ENCODE measurements at regions not wholly inside any gene's neighbourhood (a gene's known extent, or its start where the extent isn't known, plus 50 kb on each side); places are given as distances from the start of the nearest gene placed in this dataset.

DNA sequence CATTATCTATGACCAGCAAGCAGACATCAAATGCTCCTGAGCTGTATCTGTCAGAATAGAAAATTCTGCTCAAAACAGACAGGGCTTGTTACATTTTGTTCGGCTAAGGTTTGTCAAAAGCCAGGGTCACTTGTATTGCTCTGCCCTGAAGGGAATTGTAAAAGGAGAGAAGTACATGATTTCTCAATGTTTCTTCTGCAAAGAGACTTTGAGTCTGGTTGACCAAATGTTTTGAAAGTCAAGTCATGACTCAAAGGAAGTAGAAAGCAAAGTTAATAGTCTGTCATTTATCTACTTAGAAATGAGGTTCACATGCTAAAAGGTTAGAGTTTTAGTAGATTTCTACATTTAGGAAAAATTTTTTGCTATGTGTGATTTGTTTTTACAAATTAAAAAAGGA is 1624.1 kb upstream of the ZEB2 start:
- DNase-seq: no peak
- 100% methylated on average over 1 of the region's 1 CpG for WGBS (ENCODE audit: insufficient coverage)

DNA sequence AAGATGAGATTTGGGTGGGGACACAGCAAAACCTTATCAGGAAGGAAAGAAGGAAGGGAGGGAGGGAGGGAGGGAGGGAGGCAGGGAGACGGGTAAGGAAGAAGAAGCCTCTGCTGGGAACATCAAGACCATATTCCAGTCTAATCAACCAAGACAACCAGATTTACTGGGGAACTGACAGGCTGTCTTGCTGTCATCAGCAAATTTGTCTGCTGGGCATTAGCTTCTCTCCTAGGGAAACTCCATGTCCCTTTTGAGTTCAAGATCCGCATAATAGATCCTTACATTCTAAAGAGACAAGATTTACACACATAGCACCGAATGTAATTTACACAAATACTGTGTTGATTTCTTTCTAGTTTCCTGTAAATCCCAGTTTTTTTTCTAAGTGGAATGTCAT is 1618.9 kb upstream of the ZEB2 start:
- Histone ChIP-seq H3K36me3 (ENCODE audit: control insufficient read depth in 4 of 4, insufficient read depth in 4 of 4, low read length in 3 of 4) (no peaks in the 10 kb centered on the region), H3K4me1 (ENCODE audit: control extremely low read depth in 1 of 4, control insufficient read depth in 4 of 4, insufficient read depth in 4 of 4, low read length in 3 of 4) (no peaks in the 10 kb centered on the region), H3K9me3 (ENCODE audit: control extremely low read depth in 1 of 5, control insufficient read depth in 4 of 5, insufficient read depth in 2 of 5, low read depth in 1 of 5, low read length in 4 of 5) (peaks cover 0 to 2% (median 0%) of the 10 kb centered on the region in 5 experiments), H3K27me3 (replicated peaks in 2 of 5; ENCODE audit: control insufficient read depth in 4 of 5, insufficient read depth in 5 of 5, low read length in 4 of 5) (no peaks in the 10 kb centered on the region), H3K27ac (ENCODE audit: insufficient read depth in 1 of 2, low read depth in 1 of 2, low read length in 2 of 2, poor library complexity in 1 of 2, severe bottlenecking in 2 of 2) (no peak overlapping the region), H3K4me3 (ENCODE audit: control insufficient read depth in 1 of 7, extremely low read depth in 1 of 7, insufficient read depth in 4 of 7, low read depth in 2 of 7, low read length in 6 of 7) (no peak overlapping the region)
- WGBS (ENCODE audit: insufficient coverage): no CpG with 5 or more reads among the region's 3 CpGs
- DNase-seq: no peak
- CTCF ChIA-PET: no interaction called here
- POLR2A ChIA-PET: no interaction called here

More for the DNA sequence above, 1624.1 kb upstream of the ZEB2 start:
- Histone ChIP-seq H3K36me3 (ENCODE audit: control insufficient read depth in 4 of 4, insufficient read depth in 4 of 4, low read length in 3 of 4) (no peaks in the 10 kb centered on the region), H3K4me3 (ENCODE audit: control insufficient read depth in 1 of 7, extremely low read depth in 1 of 7, insufficient read depth in 4 of 7, low read depth in 2 of 7, low read length in 6 of 7) (no peak overlapping the region), H3K27ac (ENCODE audit: insufficient read depth in 1 of 2, low read depth in 1 of 2, low read length in 2 of 2, poor library complexity in 1 of 2, severe bottlenecking in 2 of 2) (no peak overlapping the region), H3K27me3 (replicated peaks in 2 of 5; ENCODE audit: control insufficient read depth in 4 of 5, insufficient read depth in 5 of 5, low read length in 4 of 5) (no peaks in the 10 kb centered on the region), H3K4me1 (ENCODE audit: control extremely low read depth in 1 of 4, control insufficient read depth in 4 of 4, insufficient read depth in 4 of 4, low read length in 3 of 4) (no peaks in the 10 kb centered on the region), H3K9me3 (ENCODE audit: control extremely low read depth in 1 of 5, control insufficient read depth in 4 of 5, insufficient read depth in 2 of 5, low read depth in 1 of 5, low read length in 4 of 5) (no peaks in the 10 kb centered on the region)
- ChIA-PET POLR2A (no interaction called here), CTCF (no interaction called here)

DNA sequence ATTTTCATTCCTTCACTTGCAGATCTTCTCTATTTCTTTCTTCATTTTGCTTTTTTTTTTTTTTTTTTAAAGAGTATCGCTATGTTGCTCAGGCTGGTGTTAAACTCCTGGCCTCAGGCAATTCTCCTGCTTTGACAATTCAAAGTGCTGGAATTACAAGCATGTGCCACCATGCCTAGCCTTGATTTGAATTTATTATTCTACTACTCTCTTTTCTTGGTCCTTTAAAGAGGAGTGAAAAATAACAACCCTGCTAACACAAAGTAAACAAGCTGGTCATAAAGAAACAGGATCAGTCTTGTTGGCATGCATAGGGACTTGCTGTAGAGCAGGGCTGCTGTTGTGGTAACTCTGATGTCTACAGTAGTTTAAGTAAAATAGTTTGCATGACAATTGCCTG is 1615.3 kb upstream of the ZEB2 start:
- Histone ChIP-seq H3K27me3 (replicated peaks in 2 of 5; ENCODE audit: control insufficient read depth in 4 of 5, insufficient read depth in 5 of 5, low read length in 4 of 5) (no peaks in the 10 kb centered on the region), H3K27ac (ENCODE audit: insufficient read depth in 1 of 2, low read depth in 1 of 2, low read length in 2 of 2, poor library complexity in 1 of 2, severe bottlenecking in 2 of 2) (no peak overlapping the region), H3K9me3 (ENCODE audit: control extremely low read depth in 1 of 5, control insufficient read depth in 4 of 5, insufficient read depth in 2 of 5, low read depth in 1 of 5, low read length in 4 of 5) (peaks cover 0 to 2% (median 0%) of the 10 kb centered on the region in 5 experiments), H3K4me3 (ENCODE audit: control insufficient read depth in 1 of 7, extremely low read depth in 1 of 7, insufficient read depth in 4 of 7, low read depth in 2 of 7, low read length in 6 of 7) (no peak overlapping the region), H3K4me1 (ENCODE audit: control extremely low read depth in 1 of 4, control insufficient read depth in 4 of 4, insufficient read depth in 4 of 4, low read length in 3 of 4) (no peaks in the 10 kb centered on the region), H3K36me3 (ENCODE audit: control insufficient read depth in 4 of 4, insufficient read depth in 4 of 4, low read length in 3 of 4) (no peaks in the 10 kb centered on the region)
- ChIA-PET CTCF (no interaction called here), POLR2A (no interaction called here)
- WGBS (ENCODE audit: insufficient coverage): no CpG with 5 or more reads among the region's 1 CpG
- no peak for DNase-seq

DNA sequence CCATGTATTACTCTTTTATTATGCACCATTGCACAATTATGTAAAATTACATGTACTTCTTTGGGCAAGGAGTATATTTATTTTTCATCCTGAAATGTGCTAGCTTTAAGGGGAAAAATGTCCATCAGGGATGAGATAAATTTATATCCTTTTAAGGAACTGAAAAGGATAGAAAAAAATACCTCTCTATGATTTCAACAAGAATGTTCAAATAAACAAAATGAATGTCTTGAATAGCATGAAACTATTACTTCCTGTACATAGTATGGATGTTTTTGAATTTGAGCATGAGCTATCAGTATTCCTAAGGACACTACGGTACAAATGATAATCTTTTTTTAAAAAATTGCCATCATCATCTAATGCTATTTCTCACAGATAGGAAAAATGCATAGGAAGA is 1611.9 kb upstream of the ZEB2 start:
- Histone ChIP-seq H3K9me3 (ENCODE audit: control extremely low read depth in 1 of 5, control insufficient read depth in 4 of 5, insufficient read depth in 2 of 5, low read depth in 1 of 5, low read length in 4 of 5) (no peaks in the 10 kb centered on the region), H3K27me3 (replicated peaks in 2 of 5; ENCODE audit: control insufficient read depth in 4 of 5, insufficient read depth in 5 of 5, low read length in 4 of 5) (no peaks in the 10 kb centered on the region), H3K36me3 (ENCODE audit: control insufficient read depth in 4 of 4, insufficient read depth in 4 of 4, low read length in 3 of 4) (no peaks in the 10 kb centered on the region), H3K4me3 (ENCODE audit: control insufficient read depth in 1 of 7, extremely low read depth in 1 of 7, insufficient read depth in 4 of 7, low read depth in 2 of 7, low read length in 6 of 7) (no peak overlapping the region), H3K4me1 (ENCODE audit: control extremely low read depth in 1 of 4, control insufficient read depth in 4 of 4, insufficient read depth in 4 of 4, low read length in 3 of 4) (no peaks in the 10 kb centered on the region), H3K27ac (ENCODE audit: insufficient read depth in 1 of 2, low read depth in 1 of 2, low read length in 2 of 2, poor library complexity in 1 of 2, severe bottlenecking in 2 of 2) (no peak overlapping the region)
- CTCF ChIA-PET: interaction anchor here (0.7 kb wide), 1 partner anchor 19 kb away, joined by 3 read pairs; no protein-coding TSS in a partner anchor
- POLR2A ChIA-PET: no interaction called here
- WGBS (ENCODE audit: insufficient coverage): no CpG with 5 or more reads among the region's 1 CpG
- no peak for DNase-seq

DNA sequence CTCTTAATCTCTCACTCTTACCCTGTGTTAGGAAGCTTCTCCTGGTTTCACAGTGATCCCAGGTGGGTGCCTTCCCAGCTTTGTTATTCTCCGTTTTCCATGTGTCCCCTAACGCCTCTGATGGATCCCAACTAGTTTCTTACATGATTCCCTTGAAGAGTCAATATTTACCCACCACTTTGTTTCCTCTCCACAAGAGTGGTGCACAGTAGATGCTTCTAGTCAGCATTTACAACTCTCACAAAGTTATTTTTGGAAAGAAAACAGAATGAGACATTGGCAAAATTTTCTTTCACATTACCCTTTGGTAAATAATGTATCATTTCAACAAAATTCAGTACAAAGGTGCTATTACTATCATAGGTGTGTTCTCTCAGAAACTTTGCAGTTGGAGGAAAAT is 1611.1 kb upstream of the ZEB2 start:
- Histone ChIP-seq H3K9me3 (ENCODE audit: control extremely low read depth in 1 of 5, control insufficient read depth in 4 of 5, insufficient read depth in 2 of 5, low read depth in 1 of 5, low read length in 4 of 5) (no peaks in the 10 kb centered on the region), H3K4me3 (ENCODE audit: control insufficient read depth in 1 of 7, extremely low read depth in 1 of 7, insufficient read depth in 4 of 7, low read depth in 2 of 7, low read length in 6 of 7) (no peak overlapping the region), H3K27me3 (replicated peaks in 2 of 5; ENCODE audit: control insufficient read depth in 4 of 5, insufficient read depth in 5 of 5, low read length in 4 of 5) (no peaks in the 10 kb centered on the region), H3K27ac (ENCODE audit: insufficient read depth in 1 of 2, low read depth in 1 of 2, low read length in 2 of 2, poor library complexity in 1 of 2, severe bottlenecking in 2 of 2) (no peak overlapping the region), H3K4me1 (ENCODE audit: control extremely low read depth in 1 of 4, control insufficient read depth in 4 of 4, insufficient read depth in 4 of 4, low read length in 3 of 4) (no peaks in the 10 kb centered on the region), H3K36me3 (ENCODE audit: control insufficient read depth in 4 of 4, insufficient read depth in 4 of 4, low read length in 3 of 4) (no peaks in the 10 kb centered on the region)
- 67% methylated on average over 2 of the region's 2 CpGs for WGBS (ENCODE audit: insufficient coverage)
- POLR2A ChIA-PET: no interaction called here
- CTCF ChIA-PET: interaction anchor here (0.7 kb wide), 1 partner anchor 18 kb away, joined by 3 read pairs; no protein-coding TSS in a partner anchor
- no peak for DNase-seq

DNA sequence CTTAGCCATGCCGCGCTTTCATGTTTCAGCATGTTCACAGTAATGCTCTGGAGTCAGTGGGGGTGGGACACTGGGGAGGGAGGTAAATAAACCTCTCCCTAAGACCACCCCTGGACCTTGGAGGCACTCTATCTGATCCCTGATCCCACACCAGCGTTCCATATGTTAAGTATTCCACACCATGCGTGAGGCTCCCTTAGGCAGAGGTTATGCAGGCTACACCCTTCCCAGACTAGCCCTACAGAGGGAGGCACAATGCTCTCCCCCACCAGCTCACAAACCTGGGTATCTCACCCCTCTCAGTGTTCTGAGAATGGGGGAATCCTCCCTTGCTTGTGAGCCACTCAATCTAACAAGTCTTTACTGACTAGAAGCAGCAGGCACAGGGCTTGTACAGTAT is 1610.4 kb upstream of the ZEB2 start:
- WGBS (ENCODE audit: insufficient coverage): 95% methylated on average over 4 of the region's 4 CpGs
- H3K36me3 ChIP-seq (ENCODE audit: control insufficient read depth in 4 of 4, insufficient read depth in 4 of 4, low read length in 3 of 4): no peaks in the 10 kb centered on the region
- CTCF ChIA-PET: no interaction called here
- no peak overlapping the region for H3K4me3 ChIP-seq (ENCODE audit: control insufficient read depth in 1 of 7, extremely low read depth in 1 of 7, insufficient read depth in 4 of 7, low read depth in 2 of 7, low read length in 6 of 7)
- no peaks in the 10 kb centered on the region for H3K9me3 ChIP-seq (ENCODE audit: control extremely low read depth in 1 of 5, control insufficient read depth in 4 of 5, insufficient read depth in 2 of 5, low read depth in 1 of 5, low read length in 4 of 5)
- no peak for DNase-seq
- POLR2A ChIA-PET: no interaction called here
- no peak overlapping the region for H3K27ac ChIP-seq (ENCODE audit: insufficient read depth in 1 of 2, low read depth in 1 of 2, low read length in 2 of 2, poor library complexity in 1 of 2, severe bottlenecking in 2 of 2)
- no peaks in the 10 kb centered on the region for H3K4me1 ChIP-seq (ENCODE audit: control extremely low read depth in 1 of 4, control insufficient read depth in 4 of 4, insufficient read depth in 4 of 4, low read length in 3 of 4)
- H3K27me3 ChIP-seq (replicated peaks in 2 of 5; ENCODE audit: control insufficient read depth in 4 of 5, insufficient read depth in 5 of 5, low read length in 4 of 5): no peaks in the 10 kb centered on the region

DNA sequence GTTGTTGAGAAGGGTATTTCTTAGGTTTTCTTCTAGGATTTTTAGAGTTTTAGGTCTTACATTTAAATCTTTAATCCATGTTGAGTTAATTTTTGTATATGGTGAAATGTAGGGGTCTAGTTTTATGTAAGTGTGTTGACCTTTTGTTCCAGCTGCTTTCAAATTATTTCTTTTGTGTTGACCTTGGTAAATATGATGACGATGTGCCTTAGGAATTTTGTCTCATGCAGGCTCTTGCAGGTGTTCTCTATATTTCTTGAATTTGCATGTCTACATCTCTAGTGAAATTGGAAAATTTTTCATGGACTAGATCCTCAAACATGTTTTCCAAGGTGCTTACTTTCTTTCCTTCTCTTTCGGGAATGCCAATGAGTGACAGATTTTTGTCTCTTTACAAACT is 1609.3 kb upstream of the ZEB2 start:
- DNase-seq: no peak
- H3K9me3 ChIP-seq (ENCODE audit: control extremely low read depth in 1 of 5, control insufficient read depth in 4 of 5, insufficient read depth in 2 of 5, low read depth in 1 of 5, low read length in 4 of 5): no peaks in the 10 kb centered on the region
- H3K27ac ChIP-seq (ENCODE audit: insufficient read depth in 1 of 2, low read depth in 1 of 2, low read length in 2 of 2, poor library complexity in 1 of 2, severe bottlenecking in 2 of 2): no peak overlapping the region
- CTCF ChIA-PET: no interaction called here
- H3K36me3 ChIP-seq (ENCODE audit: control insufficient read depth in 4 of 4, insufficient read depth in 4 of 4, low read length in 3 of 4): no peaks in the 10 kb centered on the region
- H3K4me3 ChIP-seq (ENCODE audit: control insufficient read depth in 1 of 7, extremely low read depth in 1 of 7, insufficient read depth in 4 of 7, low read depth in 2 of 7, low read length in 6 of 7): no peak overlapping the region
- POLR2A ChIA-PET: no interaction called here
- WGBS (ENCODE audit: insufficient coverage): no CpG with 5 or more reads among the region's 2 CpGs
- H3K27me3 ChIP-seq (replicated peaks in 2 of 5; ENCODE audit: control insufficient read depth in 4 of 5, insufficient read depth in 5 of 5, low read length in 4 of 5): no peaks in the 10 kb centered on the region
- H3K4me1 ChIP-seq (ENCODE audit: control extremely low read depth in 1 of 4, control insufficient read depth in 4 of 4, insufficient read depth in 4 of 4, low read length in 3 of 4): no peaks in the 10 kb centered on the region

All from common myeloid progenitor, CD34-positive (primary cell).